ENCODE measurements at regions not wholly inside any gene's neighbourhood (a gene's known extent, or its start where the extent isn't known, plus 50 kb on each side); places are given as distances from the start of the nearest gene placed in this dataset.
"Not testable (repeated sequence)": the region's sequence is repeated elsewhere in the genome, so short reads cannot be mapped to it uniquely, and the experiment has no call there.

GRCh38 chr16:21372162-21372835 lies 94.2 kb upstream of the CRYM start:
- not testable (repeated sequence) for H4K20me1 ChIP-seq; H3K4me2 ChIP-seq; H3K9me3 ChIP-seq (replicated peaks in 1 of 11); H3K27me3 ChIP-seq; H3K9ac ChIP-seq; H3K27ac ChIP-seq; H3K4me3 ChIP-seq; H3K36me3 ChIP-seq
- H3K4me1 ChIP-seq, result peaks cover 9 to 28% (median 19%) of the 10 kb centered on the region in 10 experiments; a peak in 19 of 20 replicates

- not testable (repeated sequence) for H4K20me1 ChIP-seq; H3K4me3 ChIP-seq; H3K9me3 ChIP-seq (replicated peaks in 1 of 11); H3K36me3 ChIP-seq; H3K27ac ChIP-seq; H3K9ac ChIP-seq; H3K27me3 ChIP-seq
- Histone ChIP-seq H3K4me2 (peak overlapping the region in 10 of 11 experiments; percentile 7 to 62 (median 31); a peak in 11 of 22 replicates), H3K4me1 (peaks cover 11 to 33% (median 21%) of the 10 kb centered on the region in 10 experiments; a peak in 19 of 20 replicates)
Measured at GRCh38 chr16:21370791-21371190, 92.7 kb upstream of the CRYM start.

GRCh38 chr16:21368973-21369942 lies 91.2 kb upstream of the CRYM start:
- H3K4me1 ChIP-seq, result peaks cover 18 to 45% (median 25%) of the 10 kb centered on the region in 10 experiments
- not testable (repeated sequence) for H4K20me1 ChIP-seq; H3K9ac ChIP-seq; H3K27me3 ChIP-seq; H3K9me3 ChIP-seq (replicated peaks in 1 of 11); H3K4me2 ChIP-seq; H3K27ac ChIP-seq; H3K4me3 ChIP-seq; H3K36me3 ChIP-seq

GRCh38 chr16:21367733-21368421 lies 89.8 kb upstream of the CRYM start:
- H3K4me2 ChIP-seq, result peak overlapping the region; percentile 39 to 68 (median 41); a peak in 20 of 22 replicates
- H3K27ac ChIP-seq, result not testable (repeated sequence)

GRCh38 chr16:21366998-21367397 lies 88.9 kb upstream of the CRYM start:
- not testable (repeated sequence) for H3K4me3 ChIP-seq; H3K9ac ChIP-seq; H4K20me1 ChIP-seq; H3K27me3 ChIP-seq; H3K9me3 ChIP-seq (replicated peaks in 1 of 11); H3K36me3 ChIP-seq; H3K27ac ChIP-seq
- peak overlapping the region in 1 of 11 experiments; percentile 41; a peak in 3 of 22 replicates for H3K4me2 ChIP-seq
- H3K4me1 ChIP-seq, result peaks cover 36 to 65% (median 46%) of the 10 kb centered on the region in 10 experiments

More at GRCh38 chr16:21367733-21368421, 89.8 kb upstream of the CRYM start:
- not testable (repeated sequence) for H4K20me1 ChIP-seq; H3K4me3 ChIP-seq; H3K9me3 ChIP-seq (replicated peaks in 1 of 11); H3K27me3 ChIP-seq; H3K9ac ChIP-seq; H3K36me3 ChIP-seq
- peaks cover 29 to 56% (median 37%) of the 10 kb centered on the region in 10 experiments for H3K4me1 ChIP-seq

GRCh38 chr16:21365541-21365940 lies 87.5 kb upstream of the CRYM start:
- not testable (repeated sequence) for H3K27me3 ChIP-seq; H3K9ac ChIP-seq; H3K9me3 ChIP-seq (replicated peaks in 1 of 11); H3K4me3 ChIP-seq; H4K20me1 ChIP-seq; H3K36me3 ChIP-seq
- Histone ChIP-seq H3K4me1 (peaks cover 49 to 70% (median 54%) of the 10 kb centered on the region in 10 experiments), H3K4me2 (peak overlapping the region in 10 of 11 experiments; percentile 9 to 61 (median 38); a peak in 9 of 22 replicates), H3K27ac (peak overlapping the region in 1 of 11 experiments; percentile 44; a peak in 1 of 22 replicates)

GRCh38 chr16:21363550-21364223 lies 85.6 kb upstream of the CRYM start:
- Histone ChIP-seq H3K4me1 (peaks cover 60 to 78% (median 67%) of the 10 kb centered on the region in 10 experiments), H3K9ac (peak overlapping the region in 6 of 11 experiments; percentile 26 to 70 (median 61); a peak in 9 of 22 replicates), H3K27ac (peak overlapping the region in 8 of 11 experiments; percentile 22 to 92 (median 70); a peak in 15 of 22 replicates), H3K4me2 (peak overlapping the region; percentile 15 to 92 (median 75))
- H3K27me3 ChIP-seq; H3K9me3 ChIP-seq (replicated peaks in 1 of 11); H3K4me3 ChIP-seq; H4K20me1 ChIP-seq; H3K36me3 ChIP-seq: not testable (repeated sequence)

GRCh38 chr16:21361612-21362227 lies 83.6 kb upstream of the CRYM start:
- not testable (repeated sequence) for H3K4me3 ChIP-seq; H3K27me3 ChIP-seq; H4K20me1 ChIP-seq; H3K9ac ChIP-seq; H3K9me3 ChIP-seq (replicated peaks in 1 of 11); H3K36me3 ChIP-seq
- Histone ChIP-seq H3K4me1 (peaks cover 64 to 80% (median 74%) of the 10 kb centered on the region in 10 experiments), H3K4me2 (peak overlapping the region; percentile 37 to 92 (median 76); a peak in 17 of 22 replicates), H3K27ac (peak overlapping the region in 2 of 11 experiments; percentile 52 to 92; a peak in 4 of 22 replicates)

- H3K27ac ChIP-seq, result peak overlapping the region in 10 of 11 experiments; percentile 22 to 87 (median 80); a peak in 19 of 22 replicates
Measured at GRCh38 chr16:21361045-21361444, 83.0 kb upstream of the CRYM start.

GRCh38 chr16:21359513-21359912 lies 81.4 kb upstream of the CRYM start:
- Histone ChIP-seq H3K4me1 (peaks cover 81 to 97% (median 88%) of the 10 kb centered on the region in 10 experiments), H3K27ac (peak overlapping the region; percentile 60 to 87 (median 82)), H3K4me2 (peak overlapping the region; percentile 59 to 95 (median 89)), H3K9ac (peak overlapping the region; percentile 26 to 71 (median 66); a peak in 19 of 22 replicates)
- H3K4me3 ChIP-seq; H3K27me3 ChIP-seq; H3K9me3 ChIP-seq (replicated peaks in 1 of 11); H3K36me3 ChIP-seq; H4K20me1 ChIP-seq: not testable (repeated sequence)

More at GRCh38 chr16:21361045-21361444, 83.0 kb upstream of the CRYM start:
- not testable (repeated sequence) for H3K36me3 ChIP-seq; H4K20me1 ChIP-seq; H3K9me3 ChIP-seq (replicated peaks in 1 of 11); H3K4me3 ChIP-seq; H3K27me3 ChIP-seq
- peak overlapping the region in 2 of 11 experiments; percentile 35 to 36; a peak in 3 of 22 replicates for H3K9ac ChIP-seq
- peaks cover 70 to 85% (median 80%) of the 10 kb centered on the region in 10 experiments for H3K4me1 ChIP-seq
- peak overlapping the region; percentile 40 to 92 (median 87); a peak in 20 of 22 replicates for H3K4me2 ChIP-seq

Data from BLaER1 treated with 17β-estradiol and CSF1 and Interleukin-3, amounts not matched to agents 10 nM and 100 nM (cell line).